K562 (cell line): ENCODE measurements at regions not wholly inside any gene's neighbourhood (a gene's known extent, or its start where the extent isn't known, plus 50 kb on each side); places are given as distances from the start of the nearest gene placed in this dataset.

Experiments
- ARID1B ChIP-seq: fragments of 450-650 bp; IDR thresholded peaks from 2 replicates; pipeline ENCODE4 v1.6.1; 2016; ENCODE audit warnings: antibody characterized with exemption, mild to moderate bottlenecking, inconsistent platforms
- ARNT ChIP-seq, 2 experiments: fragments of 450-650 bp; IDR thresholded peaks; 2 replicates each; pipeline ENCODE4 v1.6.1; 2016; ENCODE audit warnings: mild to moderate bottlenecking in 1 of 2
- BCOR ChIP-seq: fragments of 450-650 bp; IDR thresholded peaks from 2 replicates; pipeline ENCODE4 v1.6.1; 2016
- CLOCK ChIP-seq: fragments of 250-450 bp; sonication (Bioruptor Pico); IDR thresholded peaks from 2 replicates; pipeline ENCODE4 v1.4.0; 2020; ENCODE audit warnings: mild to moderate bottlenecking, moderate library complexity, borderline replicate concordance
- CREM ChIP-seq: IDR thresholded peaks from 2 replicates; pipeline ENCODE4 v1.6.1; 2014; ENCODE audit warnings: antibody characterized with exemption, low read depth
- FOXJ2 ChIP-seq: fragments of 200-800 bp; sonication (Bioruptor generic); IDR thresholded peaks from 2 replicates; pipeline ENCODE4 v1.6.1; 2016; ENCODE audit warnings: missing genetic modification characterization, missing compliant biosample characterization
- FOXK1 ChIP-seq: sonication (generic); formaldehyde crosslinking; IDR thresholded peaks from 2 replicates; pipeline ENCODE4 v1.8.0; 2022; ENCODE audit warnings: missing genetic modification reagents, mild to moderate bottlenecking, borderline replicate concordance
- MAFG ChIP-seq: fragments of 450-650 bp; conservative IDR thresholded peaks from 2 replicates; pipeline ENCODE4 v1.6.1; 2016; ENCODE audit warnings: missing genetic modification characterization, missing compliant biosample characterization
- MCM5 ChIP-seq: fragments of 450-650 bp; IDR thresholded peaks from 2 replicates; pipeline ENCODE4 v1.6.1; 2016; ENCODE audit warnings: low read depth
- MTF1 ChIP-seq: fragments of 250-450 bp; sonication (Bioruptor Pico); IDR thresholded peaks from 2 replicates; pipeline ENCODE4 v1.9.0; 2021; ENCODE audit warnings: moderate library complexity, mild to moderate bottlenecking, inconsistent platforms, borderline replicate concordance
- NCOR1 ChIP-seq: fragments of 450-650 bp; IDR thresholded peaks from 2 replicates; pipeline ENCODE4 v1.6.1; 2016; ENCODE audit warnings: mild to moderate bottlenecking, moderate library complexity
- NELFE ChIP-seq: IDR thresholded peaks from 2 replicates; pipeline ENCODE4 v1.6.1; 2011; ENCODE audit warnings: mild to moderate bottlenecking; ENCODE audit not compliant: insufficient read depth, insufficient read length
- NFIC ChIP-seq: fragments of 450-650 bp; IDR thresholded peaks from 2 replicates; pipeline ENCODE4 v1.6.1; 2017; ENCODE audit warnings: mild to moderate bottlenecking, inconsistent platforms
- NFXL1 ChIP-seq: fragments of 450-650 bp; formaldehyde crosslinking; IDR thresholded peaks from 2 replicates; pipeline ENCODE4 v1.4.0; 2021; ENCODE audit warnings: mild to moderate bottlenecking
- NR3C1 ChIP-seq: sonication (generic); formaldehyde crosslinking; IDR thresholded peaks from 2 replicates; pipeline ENCODE4 v1.8.1; 2022; ENCODE audit warnings: missing genetic modification reagents
- PHF21A ChIP-seq: fragments of 450-650 bp; IDR thresholded peaks from 2 replicates; pipeline ENCODE4 v1.6.1; 2017; ENCODE audit warnings: low read depth, borderline replicate concordance
- POLR2B ChIP-seq: fragments of 450-650 bp; IDR thresholded peaks from 2 replicates; pipeline ENCODE4 v1.6.1; 2018; ENCODE audit warnings: low read depth; ENCODE audit not compliant: partially characterized antibody
- RAD21 ChIP-seq, 2 experiments: fragments of 250-450 bp in 1 of 2; fragments of 450-650 bp in 1 of 2; sonication (Bioruptor Pico) in 1 of 2; formaldehyde crosslinking in 1 of 2; IDR thresholded peaks in 1 of 2; conservative IDR thresholded peaks in 1 of 2; 2 replicates each; pipeline versions ENCODE4 v1.4.0 to v1.8.0; 2020 to 2022; ENCODE audit warnings: mild to moderate bottlenecking in 2 of 2, moderate library complexity in 1 of 2
- RFX1 ChIP-seq: fragments of 450-650 bp; IDR thresholded peaks from 2 replicates; pipeline ENCODE4 v1.6.1; 2016; ENCODE audit warnings: mild to moderate bottlenecking, moderate library complexity
- SAFB ChIP-seq: fragments of 200-400 bp; formaldehyde crosslinking; IDR thresholded peaks from 2 replicates; pipeline ENCODE4 v1.6.1; 2017; ENCODE audit warnings: low read depth, low read length, borderline replicate concordance
- SMAD4 ChIP-seq: fragments of 250-450 bp; sonication (Bioruptor Pico); conservative IDR thresholded peaks from 2 replicates; pipeline ENCODE4 v1.8.0; 2021; ENCODE audit warnings: inconsistent platforms, mild to moderate bottlenecking, moderate library complexity
- SMC3 ChIP-seq: conservative IDR thresholded peaks from 2 replicates; pipeline ENCODE4 v1.6.1; 2011; ENCODE audit warnings: low read depth, low read length, improper control_type of control experiment; ENCODE audit not compliant: insufficient read depth
- ZBTB2 ChIP-seq: fragments of 450-650 bp; IDR thresholded peaks from 2 replicates; pipeline ENCODE4 v1.6.1; 2016; ENCODE audit warnings: antibody characterized with exemption
- ZKSCAN3 ChIP-seq: fragments of 250-450 bp; sonication (Bioruptor Pico); IDR thresholded peaks from 2 replicates; pipeline ENCODE4 v1.4.0; 2020
- ZNF707 ChIP-seq: fragments of 250-450 bp; sonication (Bioruptor Pico); conservative IDR thresholded peaks from 2 replicates; pipeline ENCODE4 v1.8.0; 2022; ENCODE audit warnings: inconsistent platforms, mild to moderate bottlenecking, moderate library complexity
- ZNF785 ChIP-seq: fragments of 250-450 bp; sonication (Bioruptor Pico); IDR thresholded peaks from 2 replicates; pipeline ENCODE4 v1.4.0; 2020; ENCODE audit warnings: mild to moderate bottlenecking
- TF ChIP-seq, protein P1 (sequence below): fragments of 450-650 bp; IDR thresholded peaks from 2 replicates; pipeline ENCODE4 v1.6.1; 2014; ENCODE audit warnings: low read depth, mild to moderate bottlenecking, moderate library complexity, borderline replicate concordance

GRCh38 chr2:216768908-216769411, 73.6 kb upstream of the IGFBP5 start (continued):
- TF ChIP-seq ZNF707 (CRISPR knock-in tag) (no peak), RAD21 (CRISPR knock-in tag; conservative IDR thresholded peaks at IDR 0.05 in 1 of 2, IDR thresholded peaks at IDR 0.05 in 1 of 2) (peak in 1 of 2 experiments; percentile 29; a peak in 2 of 4 replicates), CLOCK (CRISPR knock-in tag) (no peak), ARID1B (peak; percentile 83), SMAD4 (CRISPR knock-in tag) (no peak), ARNT (IDR thresholded peaks at IDR 0.05) (no peak), NFIC (peak; percentile 75), MCM5 (no peak), ZNF785 (no peak), SMC3 (no peak), NFXL1 (no peak), MTF1 (CRISPR knock-in tag) (no peak), SAFB (no peak), ZBTB2 (no peak), NELFE (no peak), POLR2B (no peak), PHF21A (no peak), NCOR1 (peak; percentile 48; the same call in 1 of the 2 replicates), CREM (no peak), NR3C1 (CRISPR knock-in tag) (no peak), RFX1 (no peak), FOXK1 (CRISPR knock-in tag) (no peak), FOXJ2 (tag) (no peak), MAFG (tag) (no peak), ZKSCAN3 (CRISPR knock-in tag) (no peak), BCOR (no peak)
- TF ChIP-seq, protein P1, sequence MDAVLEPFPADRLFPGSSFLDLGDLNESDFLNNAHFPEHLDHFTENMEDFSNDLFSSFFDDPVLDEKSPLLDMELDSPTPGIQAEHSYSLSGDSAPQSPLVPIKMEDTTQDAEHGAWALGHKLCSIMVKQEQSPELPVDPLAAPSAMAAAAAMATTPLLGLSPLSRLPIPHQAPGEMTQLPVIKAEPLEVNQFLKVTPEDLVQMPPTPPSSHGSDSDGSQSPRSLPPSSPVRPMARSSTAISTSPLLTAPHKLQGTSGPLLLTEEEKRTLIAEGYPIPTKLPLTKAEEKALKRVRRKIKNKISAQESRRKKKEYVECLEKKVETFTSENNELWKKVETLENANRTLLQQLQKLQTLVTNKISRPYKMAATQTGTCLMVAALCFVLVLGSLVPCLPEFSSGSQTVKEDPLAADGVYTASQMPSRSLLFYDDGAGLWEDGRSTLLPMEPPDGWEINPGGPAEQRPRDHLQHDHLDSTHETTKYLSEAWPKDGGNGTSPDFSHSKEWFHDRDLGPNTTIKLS, result no peak
